GM12878 (cell line): ENCODE measurements at regions not wholly inside any gene's neighbourhood (a gene's known extent, or its start where the extent isn't known, plus 50 kb on each side); places are given as distances from the start of the nearest gene placed in this dataset.

Experiments
- ATAC-seq: fragments of 200-7000 bp; cut with Tn5 transposase; 3 replicates; pipeline ENCODE4 v1.9.1; 2020; ENCODE audit warnings: mild to moderate bottlenecking, moderate library complexity
- BruUV-seq: library from RNA; stranded (reverse); fragments of 400-500 nt; replicated peaks from 2 replicates; lab custom pipeline; 2021; lab: Mats Ljungman, UMichigan
- CTCF ChIA-PET: fragments of 300-600 bp; sonication (Branson Sonifier 250); formaldehyde crosslinking; extraction: SDS; loops from one replicate; lab custom pipeline; 2021; ENCODE audit warnings: inconsistent platforms; lab: Yijun Ruan, JAX
- POLR2A ChIA-PET: fragments of 350-600 bp; formaldehyde crosslinking; extraction: SDS; loops from one replicate; lab custom pipeline; 2021; ENCODE audit warnings: inconsistent platforms; lab: Charles Lee
- RAD21 ChIA-PET: fragments of 300-600 bp; sonication (Branson Sonifier 250); formaldehyde crosslinking; loops from one replicate; lab custom pipeline; 2023; ENCODE audit warnings: antibody characterized with exemption; ENCODE audit not compliant: unreplicated experiment; lab: Charles Lee
- SMC1A ChIA-PET: fragments of 300-600 bp; sonication (Branson Sonifier 250); formaldehyde crosslinking; loops from one replicate; lab custom pipeline; 2023; ENCODE audit not compliant: unreplicated experiment, uncharacterized antibody; lab: Charles Lee
- DNase-seq: peaks from one replicate; pipeline ENCODE4 v3.0.0-alpha.2; 2011; ENCODE audit warnings: low read depth, low spot score
- FAIRE-seq: peaks from 3 replicates; lab custom pipeline; 2011; peaks lifted over from hg19 to GRCh38; lab: Jason Lieb, UNC
- H2AFZ ChIP-seq: 2 replicates; pipeline ENCODE4 v1.6.0; 2011; ENCODE audit warnings: low read depth, low read length, control low read depth; ENCODE audit not compliant: control insufficient read depth
- H3K27ac ChIP-seq: 2 replicates; pipeline ENCODE4 v1.5.1; 2011; ENCODE audit warnings: control low read depth; ENCODE audit not compliant: control insufficient read depth, insufficient read depth
- H3K27me3 ChIP-seq, 2 experiments: replicated peaks in 1 of 2; 2 replicates each; pipeline versions ENCODE4 v1.6.0 to v1.6.1; 2011; ENCODE audit warnings: low read length in 1 of 2; ENCODE audit not compliant: control insufficient read depth in 2 of 2, insufficient read depth in 2 of 2
- H3K36me3 ChIP-seq, 2 experiments: 2 replicates each; pipeline ENCODE4 v1.5.1; 2011; ENCODE audit warnings: low read length in 1 of 2; ENCODE audit not compliant: control insufficient read depth in 2 of 2, insufficient read depth in 2 of 2
- H3K4me1 ChIP-seq: 2 replicates; pipeline ENCODE4 v1.6.1; 2011; ENCODE audit warnings: mild to moderate bottlenecking, low read length, moderate library complexity, mixed read lengths; ENCODE audit not compliant: control insufficient read depth, insufficient read depth
- H3K4me2 ChIP-seq: 2 replicates; pipeline ENCODE4 v1.6.0; 2011; ENCODE audit warnings: control low read depth; ENCODE audit not compliant: control insufficient read depth, insufficient read depth
- H3K4me3 ChIP-seq: fragments of 200-600 bp; sonication (generic); 2 replicates; pipeline ENCODE4 v1.5.1; 2016
- H3K79me2 ChIP-seq: 2 replicates; pipeline ENCODE4 v1.6.0; 2011; ENCODE audit warnings: low read length; ENCODE audit not compliant: control insufficient read depth, insufficient read depth
- H3K9ac ChIP-seq: 2 replicates; pipeline ENCODE4 v1.8.0; 2011; ENCODE audit warnings: low read length, control low read depth, mixed read lengths; ENCODE audit not compliant: control insufficient read depth, insufficient read depth
- H3K9me3 ChIP-seq: replicated peaks from 3 replicates; pipeline ENCODE4 v1.5.1; 2011; ENCODE audit warnings: mild to moderate bottlenecking, low read length; ENCODE audit not compliant: control insufficient read depth, insufficient read depth
- H4K20me1 ChIP-seq: 2 replicates; pipeline ENCODE4 v1.6.0; 2011; ENCODE audit not compliant: control insufficient read depth, insufficient read depth
- ESRRA ChIP-seq: IDR thresholded peaks from 2 replicates; pipeline ENCODE4 v1.6.1; 2012; ENCODE audit warnings: mild to moderate bottlenecking, low read length, improper control_type of control experiment
- ETV6 ChIP-seq, 2 experiments: fragments of 450-650 bp in 1 of 2; IDR thresholded peaks in 1 of 2; conservative IDR thresholded peaks in 1 of 2; 2 replicates each; pipeline ENCODE4 v1.6.1; 2014; ENCODE audit warnings: antibody characterized with exemption in 1 of 2, borderline replicate concordance in 1 of 2, low read depth in 1 of 2, mild to moderate bottlenecking in 1 of 2, moderate library complexity in 1 of 2
- EZH2 ChIP-seq: IDR thresholded peaks from 2 replicates; pipeline ENCODE4 v1.6.1; 2012; ENCODE audit warnings: low read depth, mild to moderate bottlenecking, control low read depth, inconsistent platforms, low read length, borderline replicate concordance; ENCODE audit not compliant: control insufficient read depth
- IKZF2 ChIP-seq, 2 experiments: fragments of 450-650 bp; IDR thresholded peaks; 2 replicates each; pipeline ENCODE4 v1.6.1; 2017; ENCODE audit warnings: mild to moderate bottlenecking in 2 of 2, moderate library complexity in 2 of 2
- JUND ChIP-seq: IDR thresholded peaks from 2 replicates; pipeline ENCODE4 v1.6.1; 2012; ENCODE audit warnings: low read depth, mild to moderate bottlenecking, low read length, improper control_type of control experiment, moderate library complexity
- NFXL1 ChIP-seq: fragments of 450-650 bp; IDR thresholded peaks from 2 replicates; pipeline ENCODE4 v1.6.1; 2017; ENCODE audit warnings: antibody characterized with exemption, mild to moderate bottlenecking, borderline replicate concordance
- NRF1 ChIP-seq: conservative IDR thresholded peaks from 2 replicates; pipeline ENCODE4 v1.6.1; 2011; ENCODE audit warnings: mild to moderate bottlenecking, low read depth, low read length, improper control_type of control experiment
- RAD21 ChIP-seq: IDR thresholded peaks from 2 replicates; pipeline ENCODE4 v1.6.1; 2011; ENCODE audit warnings: mild to moderate bottlenecking, low read depth, low read length, moderate library complexity; ENCODE audit not compliant: insufficient read depth
- TCF7 ChIP-seq: IDR thresholded peaks from 2 replicates; pipeline ENCODE4 v1.6.1; 2014; ENCODE audit warnings: antibody characterized with exemption, borderline replicate concordance
- ZNF207 ChIP-seq: fragments of 450-650 bp; IDR thresholded peaks from 2 replicates; pipeline ENCODE4 v1.6.1; 2014; ENCODE audit warnings: antibody characterized with exemption, mild to moderate bottlenecking, borderline replicate concordance
- ZNF217 ChIP-seq: fragments of 450-650 bp; IDR thresholded peaks from 2 replicates; pipeline ENCODE4 v1.6.1; 2017; ENCODE audit warnings: antibody characterized with exemption, mild to moderate bottlenecking
- ZNF24 ChIP-seq: fragments of 450-650 bp; IDR thresholded peaks from 2 replicates; pipeline ENCODE4 v1.6.1; 2017; ENCODE audit warnings: antibody characterized with exemption, mild to moderate bottlenecking
- ZNF384 ChIP-seq: IDR thresholded peaks from 2 replicates; pipeline ENCODE4 v1.6.1; 2012; ENCODE audit warnings: low read depth, mild to moderate bottlenecking, low read length, improper control_type of control experiment, borderline replicate concordance
- ZSCAN29 ChIP-seq: fragments of 450-650 bp; IDR thresholded peaks from 2 replicates; pipeline ENCODE4 v1.6.1; 2017; ENCODE audit warnings: mild to moderate bottlenecking, moderate library complexity
- WGBS: methylation state at CpG from one replicate; pipeline ENCODE4 v1.1.6; 2016; ENCODE audit warnings: low lambda C conversion rate; ENCODE audit not compliant: insufficient replicate concordance, insufficient coverage; ENCODE audit errors: missing lambda C conversion rate; 5-methylcytosine and 5-hydroxymethylcytosine counted together
- in situ Hi-C: fragments of 300-500 bp; cut with MboI; formaldehyde crosslinking; loops from 9 replicates; pipeline ENCODE4 v1.14.3; 2018; ENCODE audit warnings: mixed read lengths
- intact Hi-C: fragments of 100-400 bp; cut with micrococcal nuclease; formaldehyde crosslinking; loops from one replicate; pipeline ENCODE4 v1.14.2; 2022; ENCODE audit not compliant: unreplicated experiment

- Histone ChIP-seq H3K27ac (no peak overlapping the region), H3K27me3 (no peaks in the 10 kb centered on the region), H3K4me1 (no peaks in the 10 kb centered on the region), H4K20me1 (no peaks in the 10 kb centered on the region), H3K9ac (no peak overlapping the region), H3K9me3 (no peaks in the 10 kb centered on the region), H3K79me2 (no peaks in the 10 kb centered on the region), H3K36me3 (no peaks in the 10 kb centered on the region), H3K4me3 (no peak overlapping the region), H3K4me2 (no peak overlapping the region), H2AFZ (no peak overlapping the region)
- no TSS peak for BruUV-seq
- intact Hi-C loops: no loop called here
- in situ Hi-C loops: no loop called here
- ChIA-PET CTCF (no interaction called here), SMC1A (no interaction called here), RAD21 (no interaction called here), POLR2A (no interaction called here)
- WGBS: 13% methylated on average over 3 of the region's 3 CpGs
- TF ChIP-seq ZSCAN29 (no peak), JUND (no peak), ZNF384 (no peak), NRF1 (no peak), ETV6 (conservative IDR thresholded peaks at IDR 0.05 in 1 of 2, IDR thresholded peaks at IDR 0.05 in 1 of 2; ENCODE audit: borderline replicate concordance in 1 of 2, low read depth in 1 of 2) (no peak), ZNF217 (no peak), TCF7 (no peak), ZNF24 (no peak), ESRRA (no peak), IKZF2 (IDR thresholded peaks at IDR 0.05) (no peak), NFXL1 (no peak), ZNF207 (no peak), RAD21 (no peak), EZH2 (no peak)
- ATAC-seq: no peak
- FAIRE-seq: no peak
- no peak for DNase-seq
Observed at GRCh38 chr13:53105477-53105876, 76.9 kb downstream of the OLFM4 start.
